ENCODE measurements at regions not wholly inside any gene's neighbourhood (a gene's known extent, or its start where the extent isn't known, plus 50 kb on each side); places are given as distances from the start of the nearest gene placed in this dataset.

GRCh38 chr2:37782155-37782673 is 110.8 kb upstream of the CDC42EP3 start:
- no peak for DNase-seq (ENCODE audit: low read depth)

DNA sequence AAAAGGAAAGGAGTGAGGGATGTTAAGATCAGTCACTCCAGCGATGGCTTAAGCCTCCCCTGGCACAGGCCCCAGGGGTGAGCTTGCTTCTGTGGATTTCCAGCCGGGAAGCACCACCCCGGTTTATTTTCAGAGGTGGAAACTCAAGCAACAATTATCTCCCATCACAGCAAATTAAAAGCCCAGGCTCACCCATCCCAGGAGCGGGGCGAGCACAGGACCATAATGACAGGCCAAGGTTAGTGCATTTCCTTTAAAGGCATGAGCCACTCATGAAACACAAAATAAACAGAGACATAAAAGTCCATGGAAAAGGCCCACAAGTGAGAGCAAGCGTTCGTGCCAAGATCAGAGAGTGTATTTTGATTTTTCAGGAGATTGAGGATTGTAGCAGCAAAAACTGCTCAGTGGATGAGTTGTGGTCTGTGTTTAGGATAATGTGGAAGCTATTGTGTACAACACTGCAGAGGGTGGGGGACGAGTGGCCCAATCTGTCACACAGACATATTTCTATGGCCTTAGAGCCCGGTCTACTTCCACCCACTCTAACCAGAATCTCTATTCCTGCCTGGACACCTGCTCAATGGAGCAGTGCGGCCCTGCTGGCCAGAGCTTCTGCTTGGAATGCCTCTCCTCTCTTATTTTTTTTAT is 111.4 kb upstream of the CDC42EP3 start:
- peak; percentile 64 for DNase-seq (ENCODE audit: low read depth)

GRCh38 chr2:37783545-37783944 is 112.1 kb upstream of the CDC42EP3 start:
- DNase-seq (ENCODE audit: low read depth): no peak

DNA sequence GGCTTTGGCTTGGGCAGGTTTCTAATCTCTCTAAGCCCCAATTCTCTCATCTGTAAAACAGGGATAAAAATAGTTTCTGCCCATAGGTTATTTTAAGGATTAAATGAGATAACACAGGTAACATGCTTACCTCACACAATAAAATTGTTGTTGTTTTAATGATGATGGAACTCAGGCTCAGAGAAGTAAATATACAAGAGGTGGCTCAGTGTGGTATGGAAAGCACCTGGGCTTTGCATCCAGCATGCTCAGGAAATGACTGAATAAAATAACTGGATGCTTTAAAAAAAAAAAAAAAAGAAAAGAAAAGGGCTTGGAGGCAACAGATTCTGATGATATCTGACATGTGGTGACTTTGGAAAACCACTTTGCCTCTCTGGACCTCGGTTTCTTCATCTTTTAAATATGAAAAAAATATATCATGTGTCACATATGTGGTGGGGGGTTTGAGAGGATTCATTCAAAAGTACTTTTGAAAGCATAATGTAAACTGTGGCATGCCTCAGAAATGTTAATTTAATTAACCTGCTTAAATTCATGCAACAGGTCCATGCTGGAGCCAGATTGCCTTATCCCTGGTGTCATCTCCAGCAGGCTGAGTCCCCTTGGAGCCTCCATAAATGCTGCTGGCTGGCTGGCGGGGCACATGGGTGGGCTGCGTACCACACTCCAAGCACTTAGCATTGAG is 112.8 kb upstream of the CDC42EP3 start:
- no peak for DNase-seq (ENCODE audit: low read depth)

DNA sequence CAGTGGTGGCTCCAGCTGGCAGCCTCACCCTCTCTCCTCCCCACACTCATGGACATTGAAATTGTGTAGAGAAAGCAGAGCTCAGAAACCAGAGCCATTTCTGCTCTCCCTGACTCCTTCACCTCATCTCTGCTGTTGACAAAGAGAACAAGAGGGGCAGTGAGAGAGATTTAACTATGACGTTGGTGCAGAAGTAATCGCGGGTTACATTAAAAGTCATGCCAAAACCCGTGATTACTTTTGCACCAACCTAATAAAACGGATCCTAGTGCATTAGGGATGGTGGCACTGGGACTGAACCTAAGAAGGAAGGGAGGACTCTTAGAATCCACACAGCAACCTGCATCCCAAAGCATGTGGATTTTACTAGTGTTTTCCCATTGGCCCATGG is 113.3 kb upstream of the CDC42EP3 start:
- no peak for DNase-seq (ENCODE audit: low read depth)

GRCh38 chr2:37786191-37786698 is 114.8 kb upstream of the CDC42EP3 start:
- peak; percentile 63 for DNase-seq (ENCODE audit: low read depth)

- peak; percentile 97 for DNase-seq (ENCODE audit: low read depth)
These were observed 115.4 kb upstream of the CDC42EP3 start for GRCh38 chr2:37786854-37787253.

DNA sequence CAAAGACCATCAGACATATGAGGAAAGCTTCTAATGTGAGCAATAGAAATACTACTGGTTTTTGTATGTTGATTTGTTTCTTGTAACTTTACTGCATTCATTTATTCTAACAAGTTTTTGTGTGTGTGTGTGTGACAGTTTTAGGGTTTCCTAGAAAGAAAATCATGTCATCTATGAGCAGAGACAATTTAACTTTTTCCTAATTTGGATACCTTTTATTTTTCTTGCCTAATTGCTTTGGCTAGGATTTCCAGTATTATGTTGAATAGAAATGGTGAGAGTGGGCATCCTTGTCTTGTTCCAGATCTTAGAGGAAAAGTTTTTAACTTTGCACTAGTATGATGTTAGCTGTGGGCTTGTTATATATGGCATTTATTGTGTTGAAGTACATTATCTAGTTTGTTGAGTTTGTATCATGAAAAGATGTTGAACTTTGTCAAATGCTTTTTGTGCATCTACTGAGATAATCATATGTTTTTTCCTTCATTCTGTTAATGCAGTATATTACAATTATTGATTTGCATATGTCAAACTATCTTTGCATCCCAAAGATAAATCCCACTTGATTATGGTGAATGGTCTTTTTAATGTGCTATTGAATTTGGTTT is 117.3 kb upstream of the CDC42EP3 start:
- no peak for DNase-seq (ENCODE audit: low read depth)

DNA sequence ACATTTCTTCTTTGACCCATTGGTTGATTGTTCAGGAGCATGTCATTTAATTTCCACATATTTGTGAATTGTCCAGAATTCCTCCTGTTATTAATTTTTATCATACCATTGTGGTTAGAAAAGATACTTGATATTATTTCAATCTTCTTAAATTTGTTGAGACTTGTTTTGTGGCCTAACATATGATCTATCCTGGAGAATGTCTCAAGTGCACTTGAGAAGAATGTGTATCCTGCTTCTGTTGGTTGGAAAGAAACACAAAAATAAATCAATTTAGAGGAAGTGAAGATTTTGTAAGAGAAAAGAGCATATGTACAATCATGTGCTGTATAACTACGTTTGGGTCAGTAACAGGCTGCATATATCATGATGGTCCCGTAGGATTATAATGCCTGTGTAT is 118.6 kb upstream of the CDC42EP3 start:
- peak; percentile 76 for DNase-seq (ENCODE audit: low read depth)

- DNase-seq (ENCODE audit: low read depth): no peak
These were observed 119.0 kb upstream of the CDC42EP3 start for GRCh38 chr2:37790462-37790861.

GRCh38 chr2:37792366-37792765 is 120.9 kb upstream of the CDC42EP3 start:
- no peak for DNase-seq (ENCODE audit: low read depth)

DNA sequence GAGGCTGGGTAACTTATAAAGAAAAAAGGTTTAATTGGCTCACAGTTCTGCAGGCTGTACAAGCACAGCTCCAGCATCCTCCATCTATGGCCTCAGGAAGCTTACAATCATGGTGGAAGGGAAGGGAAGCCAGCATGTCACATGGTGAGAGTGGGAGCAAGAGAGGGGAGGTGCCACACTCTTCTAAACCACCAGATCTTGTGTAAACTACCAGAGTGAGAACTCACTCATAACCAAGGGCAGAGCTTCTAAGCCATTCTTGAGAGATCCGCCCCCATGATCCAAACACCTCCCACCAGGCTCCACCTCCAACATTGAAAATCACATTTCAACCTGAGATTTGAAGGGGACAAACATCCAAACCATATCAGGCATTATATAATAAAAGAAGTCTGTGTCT is 121.6 kb upstream of the CDC42EP3 start:
- no peak for DNase-seq (ENCODE audit: low read depth)

DNA sequence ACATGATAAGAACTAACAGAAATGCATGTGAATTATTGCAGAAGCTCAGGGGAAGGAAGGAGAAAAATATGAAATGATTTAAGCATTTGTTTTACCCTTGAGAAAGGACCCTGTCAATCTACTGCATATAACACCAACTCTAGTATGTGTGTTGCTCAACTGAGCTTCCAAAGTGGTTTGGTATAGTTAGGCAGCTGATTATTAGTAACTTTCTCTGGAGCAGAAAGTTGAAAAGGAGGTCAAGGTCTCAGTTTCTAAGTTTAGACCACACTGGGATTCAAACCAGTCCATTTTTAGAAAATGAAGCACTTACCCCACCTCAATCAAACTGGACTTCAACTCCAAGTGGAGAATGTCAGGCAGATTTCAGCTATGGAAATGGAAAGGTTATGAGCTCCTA is 123.3 kb upstream of the CDC42EP3 start:
- DNase-seq (ENCODE audit: low read depth): no peak

DNA sequence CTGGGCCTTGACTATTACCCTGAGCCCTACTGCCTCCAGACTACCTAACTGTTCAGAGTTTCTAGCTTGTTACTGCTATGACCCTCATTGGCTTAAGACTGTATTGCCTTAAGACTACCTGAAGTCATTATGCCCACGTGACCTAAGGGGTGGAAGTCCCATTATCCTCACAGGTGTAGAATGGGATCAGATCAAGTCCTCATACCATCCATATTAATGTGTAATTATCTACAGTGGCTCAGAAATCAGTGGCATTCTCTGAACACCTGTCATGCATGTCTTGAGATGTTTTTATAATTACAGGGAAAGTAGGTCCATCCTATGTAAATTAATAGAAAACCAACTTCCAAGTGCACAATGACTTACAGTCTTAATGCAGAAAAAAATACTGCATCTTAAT is 124.0 kb upstream of the CDC42EP3 start:
- DNase-seq (ENCODE audit: low read depth): no peak

- peak; percentile 86 for DNase-seq (ENCODE audit: low read depth)
These were observed 124.5 kb upstream of the CDC42EP3 start for GRCh38 chr2:37795938-37796337.

DNA sequence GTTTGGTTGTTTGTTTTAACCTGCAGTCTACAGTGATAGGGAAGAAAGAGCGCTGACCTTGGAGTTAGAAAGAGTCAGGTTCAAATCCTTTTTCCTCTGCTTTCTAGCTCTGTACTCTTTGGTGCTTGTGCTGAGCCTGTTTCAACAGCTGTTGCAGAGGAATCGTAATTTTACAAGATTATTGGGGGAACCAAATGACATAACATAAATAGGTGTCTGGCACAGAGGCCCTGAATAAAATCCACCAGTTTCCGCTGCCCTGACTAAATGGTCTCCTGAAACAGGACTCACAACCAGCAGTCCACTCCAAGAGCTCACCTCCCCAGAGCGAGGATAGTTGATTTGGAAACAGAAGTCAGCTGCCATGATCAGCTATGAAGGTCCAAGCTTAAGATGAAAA is 125.0 kb upstream of the CDC42EP3 start:
- no peak for DNase-seq (ENCODE audit: low read depth)

DNA sequence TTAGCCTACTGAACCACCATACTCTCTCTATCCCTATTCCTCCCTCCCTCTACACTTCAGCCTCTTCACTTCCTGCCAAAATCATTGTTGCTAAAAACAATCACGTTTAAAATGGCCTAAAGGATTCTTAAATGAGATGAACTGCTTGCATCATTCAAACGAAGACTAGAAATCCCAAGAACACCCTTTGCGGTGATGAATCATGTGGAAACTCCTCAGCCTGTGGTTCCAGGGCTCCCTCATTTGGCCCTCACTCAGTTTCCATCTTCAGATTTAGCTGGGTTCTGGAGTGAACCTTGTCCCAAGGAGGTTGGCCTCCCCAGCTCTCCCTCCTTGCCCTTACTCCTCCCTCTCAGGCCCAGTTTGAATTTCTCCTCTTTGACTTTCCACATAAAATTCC is 125.6 kb upstream of the CDC42EP3 start:
- DNase-seq (ENCODE audit: low read depth): peak; percentile 96

GRCh38 chr2:37798315-37799005 is 126.6 kb upstream of the RMDN2 start:
- DNase-seq (ENCODE audit: low read depth): no peak

DNA sequence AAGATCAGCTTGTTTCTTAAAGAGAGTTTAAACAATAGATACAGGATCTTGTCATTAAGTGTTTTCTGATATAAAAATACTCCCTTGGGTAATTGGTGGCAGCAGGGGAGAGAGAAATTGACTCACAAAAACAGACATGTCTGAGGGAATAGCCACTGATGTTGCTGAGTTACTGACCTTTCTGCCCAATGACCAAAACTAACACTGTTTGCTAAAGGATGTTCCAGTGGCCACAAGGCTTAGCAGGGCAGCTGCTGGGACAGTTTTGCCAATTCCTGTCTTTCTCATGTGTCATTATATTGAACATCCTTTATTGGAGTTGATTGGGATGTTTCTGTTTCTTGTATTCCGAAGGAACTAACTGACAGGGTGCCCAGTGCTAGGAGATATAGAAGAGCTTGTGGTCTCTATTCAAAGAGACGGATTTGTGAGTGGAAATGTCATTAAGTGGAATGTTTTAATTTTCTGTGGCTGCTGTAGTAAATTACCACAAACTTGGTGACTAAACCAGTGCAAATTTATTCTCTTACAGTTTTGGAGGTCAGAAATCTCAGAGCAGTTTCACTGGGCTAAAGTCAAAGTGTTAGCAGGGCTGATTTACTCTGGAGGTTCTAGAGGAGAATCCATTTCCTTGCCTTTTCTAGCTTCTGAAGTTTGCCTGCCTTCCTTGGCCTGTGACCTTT is 124.8 kb upstream of the RMDN2 start:
- DNase-seq (ENCODE audit: low read depth): peak; percentile 82

DNA sequence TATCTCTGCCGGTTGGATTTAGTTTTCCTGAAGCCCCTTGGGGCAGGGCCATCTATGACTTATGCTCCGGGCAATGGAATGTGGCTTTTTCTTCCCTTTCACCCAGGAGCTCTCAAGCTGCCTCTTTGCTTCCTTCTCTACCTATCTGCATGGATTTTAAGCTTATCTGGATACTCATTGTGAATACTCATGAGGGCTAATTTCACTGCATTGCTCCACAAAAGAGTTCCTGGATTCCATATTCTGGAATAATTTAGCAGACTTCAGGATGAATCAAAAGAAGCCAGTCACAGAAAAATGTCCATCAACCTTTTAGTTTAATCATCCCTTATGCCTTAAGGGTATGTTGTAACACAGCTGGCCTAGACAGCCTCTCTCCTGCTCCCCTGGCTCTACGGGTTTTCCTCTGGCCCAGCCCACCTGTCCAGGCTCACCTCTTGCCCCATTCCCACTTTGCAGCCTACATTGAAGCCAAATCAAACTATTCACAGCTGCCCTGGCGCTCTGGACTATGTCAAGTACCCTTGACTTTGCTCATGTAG is 122.8 kb upstream of the RMDN2 start:
- DNase-seq (ENCODE audit: low read depth): peak; percentile 56

DNA sequence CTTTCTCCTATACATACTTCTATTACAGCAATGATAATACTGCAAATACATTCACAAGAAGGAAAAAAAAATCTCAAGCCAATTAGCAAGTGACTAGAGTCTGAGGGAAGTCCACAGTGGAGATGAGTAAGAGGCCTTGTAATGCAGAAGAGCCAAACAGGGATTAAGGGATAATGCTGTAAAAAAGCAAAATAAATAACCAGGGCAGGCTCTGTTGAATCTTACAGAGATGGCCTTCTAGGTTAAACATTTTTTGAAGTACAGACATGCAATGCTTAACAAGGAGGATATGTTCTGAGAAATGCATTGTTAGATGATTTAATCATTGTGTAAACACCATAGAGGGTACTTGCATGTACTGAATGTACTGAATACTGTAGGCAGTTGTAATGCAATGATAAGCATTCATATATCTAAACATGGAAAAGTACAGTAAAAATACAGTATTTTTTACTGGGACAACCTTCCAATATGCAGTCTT is 122.1 kb upstream of the RMDN2 start:
- peak; percentile 95 for DNase-seq (ENCODE audit: low read depth)
